Hepatocyte (in vitro differentiated cells): ENCODE measurements at regions not wholly inside any gene's neighbourhood (a gene's known extent, or its start where the extent isn't known, plus 50 kb on each side); places are given as distances from the start of the nearest gene placed in this dataset.

Source experiments
- EZH2 ChIP-seq: fragments of 200-600 bp; sonication (generic); IDR thresholded peaks from 2 replicates; pipeline ENCODE4 v1.6.1; 2016; ENCODE audit warnings: antibody characterized with exemption, mild to moderate bottlenecking, borderline replicate concordance
- TF ChIP-seq, protein P1 (sequence below): fragments of 200-600 bp; sonication (generic); IDR thresholded peaks from 2 replicates; pipeline ENCODE4 v1.5.1; 2016; ENCODE audit warnings: antibody characterized with exemption, mild to moderate bottlenecking; ENCODE audit not compliant: poor library complexity

DNA sequence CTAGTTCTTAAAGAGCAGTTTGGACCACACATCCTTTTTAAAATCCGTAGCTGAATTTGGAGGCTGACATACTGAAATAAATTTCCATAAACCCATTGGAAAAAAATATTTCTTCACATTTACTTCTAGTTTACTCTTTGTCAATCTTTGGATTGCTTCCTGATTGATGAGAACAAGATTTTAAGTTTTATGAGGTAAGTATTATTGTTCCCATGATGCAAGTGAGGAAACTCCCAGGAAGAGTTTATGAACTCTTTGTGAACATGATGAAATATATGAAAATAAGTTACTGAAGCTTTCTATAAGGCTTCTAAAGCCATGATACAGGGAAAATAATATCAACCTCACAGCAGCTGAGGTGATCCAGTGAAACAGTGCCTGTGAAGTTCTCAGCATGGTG is 320.0 kb downstream of the GJA1 start:
- TF ChIP-seq, protein P1, sequence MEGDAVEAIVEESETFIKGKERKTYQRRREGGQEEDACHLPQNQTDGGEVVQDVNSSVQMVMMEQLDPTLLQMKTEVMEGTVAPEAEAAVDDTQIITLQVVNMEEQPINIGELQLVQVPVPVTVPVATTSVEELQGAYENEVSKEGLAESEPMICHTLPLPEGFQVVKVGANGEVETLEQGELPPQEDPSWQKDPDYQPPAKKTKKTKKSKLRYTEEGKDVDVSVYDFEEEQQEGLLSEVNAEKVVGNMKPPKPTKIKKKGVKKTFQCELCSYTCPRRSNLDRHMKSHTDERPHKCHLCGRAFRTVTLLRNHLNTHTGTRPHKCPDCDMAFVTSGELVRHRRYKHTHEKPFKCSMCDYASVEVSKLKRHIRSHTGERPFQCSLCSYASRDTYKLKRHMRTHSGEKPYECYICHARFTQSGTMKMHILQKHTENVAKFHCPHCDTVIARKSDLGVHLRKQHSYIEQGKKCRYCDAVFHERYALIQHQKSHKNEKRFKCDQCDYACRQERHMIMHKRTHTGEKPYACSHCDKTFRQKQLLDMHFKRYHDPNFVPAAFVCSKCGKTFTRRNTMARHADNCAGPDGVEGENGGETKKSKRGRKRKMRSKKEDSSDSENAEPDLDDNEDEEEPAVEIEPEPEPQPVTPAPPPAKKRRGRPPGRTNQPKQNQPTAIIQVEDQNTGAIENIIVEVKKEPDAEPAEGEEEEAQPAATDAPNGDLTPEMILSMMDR: no peak
- no peak for TF ChIP-seq EZH2
